CD4-positive, alpha-beta memory T cell (primary cell): ENCODE measurements at regions not wholly inside any gene's neighbourhood (a gene's known extent, or its start where the extent isn't known, plus 50 kb on each side); places are given as distances from the start of the nearest gene placed in this dataset.

Experiments used
- CTCF ChIA-PET: fragments of 350-600 bp; sonication (Branson Sonifier 250); formaldehyde crosslinking; loops from one replicate; lab custom pipeline; 2021; ENCODE audit warnings: inconsistent platforms; ENCODE audit not compliant: partially characterized antibody; lab: Charles Lee
- POLR2A ChIA-PET: fragments of 350-600 bp; sonication (Branson Sonifier 250); formaldehyde crosslinking; loops from one replicate; lab custom pipeline; 2021; ENCODE audit not compliant: partially characterized antibody; lab: Charles Lee
- DNase-seq, 5 donors: peaks; one replicate each; pipeline versions ENCODE4 v3.0.0 to v3.0.0-alpha.2; 2020 to 2022; ENCODE audit warnings: mixed read lengths in 1 of 5
- H3K27ac ChIP-seq: one replicate; pipeline ENCODE4 v1.7.0; 2013; ENCODE audit warnings: low read depth, low read length
- H3K27me3 ChIP-seq: 2 replicates; pipeline ENCODE4 v1.7.0; 2013; ENCODE audit warnings: mild to moderate bottlenecking, low read length, moderate library complexity; ENCODE audit not compliant: insufficient read depth
- H3K36me3 ChIP-seq: 2 replicates; pipeline ENCODE4 v1.7.0; 2013; ENCODE audit warnings: mild to moderate bottlenecking, low read length, moderate library complexity; ENCODE audit not compliant: insufficient read depth
- H3K4me1 ChIP-seq: 2 replicates; pipeline ENCODE4 v1.7.0; 2013; ENCODE audit warnings: mild to moderate bottlenecking, low read length, moderate library complexity; ENCODE audit not compliant: insufficient read depth
- H3K4me3 ChIP-seq, 2 donors: one replicate each; pipeline ENCODE4 v1.7.0; 2013; ENCODE audit warnings: low read length in 2 of 2, mild to moderate bottlenecking in 1 of 2
- H3K9me3 ChIP-seq, 2 donors: one replicate each; pipeline ENCODE4 v1.7.0; 2013; ENCODE audit warnings: low read length in 2 of 2, control low read depth in 1 of 2; ENCODE audit not compliant: control insufficient read depth in 1 of 2
- H3K27ac Mint-ChIP-seq, 7 donors: one replicate each; pipeline ENCODE4 v1.8.0; 2020 to 2021; ENCODE audit warnings: mixed read lengths in 7 of 7, mild to moderate bottlenecking in 6 of 7, inconsistent platforms in 3 of 7, moderate library complexity in 3 of 7
- H3K27me3 Mint-ChIP-seq, 2 donors: one replicate each; pipeline ENCODE4 v1.8.0; 2020 to 2021; ENCODE audit warnings: mixed read lengths in 2 of 2
- H3K36me3 Mint-ChIP-seq, 2 donors: one replicate each; pipeline ENCODE4 v1.8.0; 2020 to 2021; ENCODE audit warnings: mixed read lengths in 2 of 2, inconsistent platforms in 1 of 2, mild to moderate bottlenecking in 1 of 2
- H3K4me1 Mint-ChIP-seq, 4 donors: one replicate each; pipeline ENCODE4 v1.8.0; 2020 to 2021; ENCODE audit warnings: mixed read lengths in 4 of 4, mild to moderate bottlenecking in 1 of 4
- H3K4me3 Mint-ChIP-seq, 8 donors: one replicate each; pipeline ENCODE4 v1.8.0; 2020 to 2021; ENCODE audit warnings: mixed read lengths in 8 of 8, mild to moderate bottlenecking in 7 of 8, moderate library complexity in 6 of 8, inconsistent platforms in 3 of 8
- H3K9me3 Mint-ChIP-seq, 8 donors: one replicate each; pipeline ENCODE4 v1.8.0; 2020 to 2021; ENCODE audit warnings: mixed read lengths in 8 of 8, mild to moderate bottlenecking in 5 of 8, inconsistent platforms in 3 of 8, moderate library complexity in 1 of 8
- intact Hi-C: fragments of 100-400 bp; cut with micrococcal nuclease; formaldehyde crosslinking; loops from one replicate; pipeline ENCODE4 v1.15.1; 2023

- no peak for DNase-seq
- no peaks in the 10 kb centered on the region for H3K4me1 Mint-ChIP-seq
- POLR2A ChIA-PET = no interaction called here
Observed at GRCh38 chr2:145043399-145043834, 523.5 kb upstream of the ZEB2 start.

DNA sequence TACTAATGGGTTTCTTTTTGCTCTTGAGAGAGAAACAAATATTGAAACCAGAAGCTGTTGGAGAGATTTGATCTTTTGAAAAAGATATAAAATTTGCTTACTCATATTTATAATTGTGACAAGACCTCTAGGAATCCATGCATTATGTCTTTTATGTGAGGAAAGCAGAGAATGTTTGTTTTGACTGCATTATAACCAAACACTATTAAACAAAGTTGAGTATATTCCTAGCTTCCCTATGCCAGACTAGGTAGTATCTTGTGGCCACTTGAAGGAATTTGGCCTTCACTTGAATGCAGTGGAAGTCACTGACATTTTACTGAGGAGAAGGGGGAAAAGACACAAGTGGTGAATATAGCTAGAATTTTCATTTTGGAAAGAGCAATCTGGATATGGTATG is 521.8 kb upstream of the ZEB2 start:
- H3K4me1 ChIP-seq = no peaks in the 10 kb centered on the region
- no peaks in the 10 kb centered on the region for H3K36me3 Mint-ChIP-seq
- no peaks in the 10 kb centered on the region for H3K4me1 Mint-ChIP-seq
- no peak for DNase-seq
- no peaks in the 10 kb centered on the region for H3K36me3 ChIP-seq
- H3K4me3 Mint-ChIP-seq = no peak overlapping the region
- peaks cover 0 to 2% of the 10 kb centered on the region in 2 donors for H3K27me3 Mint-ChIP-seq
- ChIA-PET POLR2A (interaction anchor here (1.3 kb wide), 1 partner anchor 9 kb away, joined by 3 read pairs; no protein-coding TSS in a partner anchor), CTCF (no interaction called here)
- H3K27ac Mint-ChIP-seq = no peak overlapping the region
- intact Hi-C loops = no loop called here
- no peaks in the 10 kb centered on the region for H3K27me3 ChIP-seq
- no peak overlapping the region for H3K4me3 ChIP-seq
- H3K27ac ChIP-seq = no peak overlapping the region
- H3K9me3 Mint-ChIP-seq = peaks cover 0 to 3% (median 0%) of the 10 kb centered on the region in 8 donors
- no peaks in the 10 kb centered on the region for H3K9me3 ChIP-seq

More at GRCh38 chr2:145043399-145043834, 523.5 kb upstream of the ZEB2 start:
- Mint-ChIP-seq H3K9me3 (peaks cover 0 to 5% (median 0%) of the 10 kb centered on the region in 8 donors), H3K36me3 (no peaks in the 10 kb centered on the region), H3K4me3 (no peak overlapping the region), H3K27ac (no peak overlapping the region), H3K27me3 (peaks cover 0 to 3% of the 10 kb centered on the region in 2 donors)
- H3K4me1 ChIP-seq = no peaks in the 10 kb centered on the region
- H3K27me3 ChIP-seq = no peaks in the 10 kb centered on the region
- H3K4me3 ChIP-seq = no peak overlapping the region
- no peak overlapping the region for H3K27ac ChIP-seq
- H3K9me3 ChIP-seq = no peaks in the 10 kb centered on the region
- intact Hi-C loops = no loop called here
- H3K36me3 ChIP-seq = no peaks in the 10 kb centered on the region
- CTCF ChIA-PET = no interaction called here

GRCh38 chr2:145040433-145040832 is 520.5 kb upstream of the ZEB2 start:
- intact Hi-C loops = no loop called here
- H3K27ac ChIP-seq = no peak overlapping the region
- ChIA-PET CTCF (no interaction called here), POLR2A (no interaction called here)
- H3K4me1 Mint-ChIP-seq = no peaks in the 10 kb centered on the region
- H3K4me3 Mint-ChIP-seq = no peak overlapping the region
- H3K4me3 ChIP-seq = no peak overlapping the region
- H3K9me3 Mint-ChIP-seq = peaks cover 0 to 3% (median 0%) of the 10 kb centered on the region in 8 donors
- H3K9me3 ChIP-seq = no peaks in the 10 kb centered on the region
- no peaks in the 10 kb centered on the region for H3K27me3 ChIP-seq
- H3K4me1 ChIP-seq = no peaks in the 10 kb centered on the region
- no peak for DNase-seq
- H3K36me3 Mint-ChIP-seq = no peaks in the 10 kb centered on the region
- H3K27ac Mint-ChIP-seq = no peak overlapping the region
- no peaks in the 10 kb centered on the region for H3K36me3 ChIP-seq
- H3K27me3 Mint-ChIP-seq = peaks cover 0 to 2% of the 10 kb centered on the region in 2 donors

- POLR2A ChIA-PET = no interaction called here
- Mint-ChIP-seq H3K27me3 (peaks cover 0 to 2% of the 10 kb centered on the region in 2 donors), H3K4me1 (no peaks in the 10 kb centered on the region), H3K4me3 (no peak overlapping the region), H3K9me3 (peaks cover 0 to 3% (median 0%) of the 10 kb centered on the region in 8 donors), H3K36me3 (no peaks in the 10 kb centered on the region), H3K27ac (no peak overlapping the region)
- Histone ChIP-seq H3K9me3 (no peaks in the 10 kb centered on the region), H3K4me3 (no peak overlapping the region), H3K27me3 (no peaks in the 10 kb centered on the region), H3K27ac (no peak overlapping the region), H3K36me3 (no peaks in the 10 kb centered on the region), H3K4me1 (no peaks in the 10 kb centered on the region)
- no peak for DNase-seq
- CTCF ChIA-PET = no interaction called here
- intact Hi-C loops = no loop called here
Observed at GRCh38 chr2:145038041-145038525, 518.2 kb upstream of the ZEB2 start.

DNA sequence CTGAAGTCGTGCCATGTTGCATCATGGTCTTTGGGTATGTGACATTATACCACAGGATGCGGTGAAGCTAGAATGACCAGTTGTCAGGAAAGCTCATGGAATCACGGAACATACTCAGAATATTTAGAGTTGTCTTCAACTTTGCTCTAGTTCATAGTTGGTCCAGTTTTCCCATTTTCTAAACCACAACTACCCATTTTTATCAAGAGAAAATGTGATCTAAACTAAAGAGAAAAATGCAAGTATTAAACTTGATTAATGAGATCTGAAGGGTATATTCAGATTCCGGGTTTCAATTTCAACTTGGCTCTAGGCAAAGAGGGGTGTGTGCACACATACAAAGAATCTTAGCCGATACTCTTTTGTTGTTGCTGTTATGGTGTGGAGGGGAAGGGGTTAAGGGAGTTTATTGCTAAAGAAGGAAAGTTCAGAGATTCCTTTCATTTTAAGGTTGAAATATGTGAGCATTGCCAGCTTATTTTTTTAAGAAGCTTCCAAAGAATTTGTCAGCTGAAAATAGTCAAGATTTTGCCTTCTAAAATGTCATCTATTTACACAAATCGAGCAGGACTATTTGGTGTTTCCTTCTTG is 516.6 kb upstream of the ZEB2 start:
- DNase-seq = no peak
- Histone ChIP-seq H3K27me3 (no peaks in the 10 kb centered on the region), H3K9me3 (no peaks in the 10 kb centered on the region), H3K36me3 (no peaks in the 10 kb centered on the region), H3K27ac (no peak overlapping the region), H3K4me1 (no peaks in the 10 kb centered on the region), H3K4me3 (no peak overlapping the region)
- no peak overlapping the region for H3K4me3 Mint-ChIP-seq
- H3K4me1 Mint-ChIP-seq = no peaks in the 10 kb centered on the region
- peaks cover 0 to 3% (median 0%) of the 10 kb centered on the region in 8 donors for H3K9me3 Mint-ChIP-seq
- intact Hi-C loops = no loop called here
- ChIA-PET CTCF (interaction anchor here (1.5 kb wide), 1 partner anchor 8 kb away, joined by 5 read pairs; no protein-coding TSS in a partner anchor), POLR2A (no interaction called here)
- no peaks in the 10 kb centered on the region for H3K36me3 Mint-ChIP-seq
- no peaks in the 10 kb centered on the region for H3K27me3 Mint-ChIP-seq
- H3K27ac Mint-ChIP-seq = no peak overlapping the region

GRCh38 chr2:145034511-145034910 is 514.6 kb upstream of the ZEB2 start:
- ChIA-PET CTCF (no interaction called here), POLR2A (no interaction called here)
- no peaks in the 10 kb centered on the region for H3K9me3 Mint-ChIP-seq
- Histone ChIP-seq H3K27ac (no peak overlapping the region), H3K4me3 (no peak overlapping the region), H3K9me3 (no peaks in the 10 kb centered on the region), H3K27me3 (no peaks in the 10 kb centered on the region), H3K4me1 (no peaks in the 10 kb centered on the region), H3K36me3 (no peaks in the 10 kb centered on the region)
- H3K36me3 Mint-ChIP-seq = no peaks in the 10 kb centered on the region
- no peak overlapping the region for H3K27ac Mint-ChIP-seq
- no peak overlapping the region for H3K4me3 Mint-ChIP-seq
- no peak for DNase-seq
- intact Hi-C loops = no loop called here
- H3K4me1 Mint-ChIP-seq = no peaks in the 10 kb centered on the region
- no peaks in the 10 kb centered on the region for H3K27me3 Mint-ChIP-seq

DNA sequence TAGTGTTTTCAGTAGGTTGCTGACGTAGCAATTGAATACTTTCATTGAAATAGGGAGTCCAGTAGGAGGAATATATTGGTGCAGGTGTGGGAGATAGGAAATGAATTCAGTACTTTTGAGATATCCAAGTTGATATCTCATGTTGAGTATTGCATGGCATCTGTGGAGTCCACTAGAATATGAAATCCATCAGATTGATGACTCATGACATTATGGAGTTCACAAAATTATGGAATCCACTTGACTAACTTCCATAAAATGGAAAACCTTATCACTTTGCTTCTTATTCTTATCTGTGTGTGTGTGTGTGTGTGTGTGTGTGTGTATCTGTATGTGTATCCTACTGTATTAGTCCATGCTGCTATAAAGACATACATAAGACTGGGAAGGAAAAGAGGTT is 513.5 kb upstream of the ZEB2 start:
- ChIA-PET POLR2A (no interaction called here), CTCF (no interaction called here)
- Histone ChIP-seq H3K9me3 (no peaks in the 10 kb centered on the region), H3K4me1 (no peaks in the 10 kb centered on the region), H3K27ac (no peak overlapping the region), H3K4me3 (no peak overlapping the region), H3K36me3 (no peaks in the 10 kb centered on the region), H3K27me3 (no peaks in the 10 kb centered on the region)
- Mint-ChIP-seq H3K27ac (no peak overlapping the region), H3K9me3 (no peaks in the 10 kb centered on the region), H3K4me1 (no peaks in the 10 kb centered on the region), H3K27me3 (no peaks in the 10 kb centered on the region), H3K36me3 (no peaks in the 10 kb centered on the region), H3K4me3 (no peak overlapping the region)
- intact Hi-C loops = no loop called here
- DNase-seq = no peak
